Left lung (tissue), 4 donors: ENCODE measurements at regions not wholly inside any gene's neighbourhood (a gene's known extent, or its start where the extent isn't known, plus 50 kb on each side); places are given as distances from the start of the nearest gene placed in this dataset.
A peak's percentile ranks its signal among the peaks of the same experiment; 100 is the strongest.

ENCODE experiments used
- ATAC-seq: fragments of 200-7000 bp; cut with Tn5 transposase; one replicate; pipeline ENCODE4 v1.9.1; 2020; ENCODE audit warnings: moderate library complexity
- DNase-seq, 4 donors: peaks; one replicate each; pipeline ENCODE4 v3.0.0-alpha.2; 2013 to 2020
- H3K27ac ChIP-seq, 2 donors: fragments of 200-600 bp; sonication (generic) in 1 of 2; one replicate each; pipeline versions ENCODE4 v1.5.0 to v1.8.0; 2020 to 2021
- H3K27me3 ChIP-seq, 2 donors: fragments of 200-600 bp; sonication (generic) in 1 of 2; one replicate each; pipeline versions ENCODE4 v1.5.0 to v1.8.0; 2020 to 2021
- H3K36me3 ChIP-seq, 2 donors: fragments of 200-600 bp; sonication (generic) in 1 of 2; one replicate each; pipeline versions ENCODE4 v1.5.0 to v1.8.0; 2020 to 2021
- H3K4me1 ChIP-seq, 2 donors: fragments of 200-600 bp; one replicate each; pipeline ENCODE4 v1.8.0; 2021
- H3K4me3 ChIP-seq, 2 donors: fragments of 200-600 bp; sonication (generic) in 1 of 2; one replicate each; pipeline versions ENCODE4 v1.5.0 to v1.8.0; 2020 to 2021; ENCODE audit warnings: mild to moderate bottlenecking in 1 of 2
- H3K9me3 ChIP-seq, 2 donors: fragments of 200-600 bp; sonication (generic) in 1 of 2; one replicate each; pipeline versions ENCODE4 v1.5.0 to v1.8.0; 2020 to 2021
- CTCF ChIP-seq, 2 donors: fragments of 200-600 bp; sonication (generic) in 1 of 2; IDR thresholded peaks; one replicate each; pipeline versions ENCODE4 v1.5.0 to v1.8.0; 2021; ENCODE audit warnings: antibody characterized with exemption in 2 of 2
- intact Hi-C, 2 donors: fragments of 100-400 bp; cut with DNase I; formaldehyde crosslinking; loops; one replicate each; pipeline versions ENCODE4 v1.11.2 to v1.14.2; 2022
- donor health status: DM: no; HTN: yes; CAD: no.
- donor health status: DM: no; HTN: no; CAD: no.

DNA sequence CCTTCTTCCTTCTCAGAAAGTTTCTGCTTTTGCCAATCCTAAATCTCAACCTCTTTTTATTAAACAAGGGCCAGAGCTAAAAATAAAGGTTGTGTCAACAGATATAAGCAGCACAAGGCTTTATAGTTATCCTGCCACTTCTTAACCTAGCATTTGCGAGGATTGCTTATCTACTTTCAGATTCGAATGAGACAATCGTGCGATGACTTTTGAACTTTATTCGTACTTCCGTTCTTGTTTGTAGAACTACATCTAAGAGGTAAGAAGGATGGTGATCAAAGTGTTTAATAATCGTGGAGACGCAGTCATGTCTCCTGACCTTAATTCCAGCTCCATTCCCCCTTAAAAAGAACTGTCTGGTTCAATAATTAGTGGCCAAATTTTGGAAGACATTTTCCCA, 578.6 kb downstream of the PIK3C3 start:
- DNase-seq (no peak), ATAC-seq (no peak)
- intact Hi-C loops = no loop called here
- no peaks in the 10 kb centered on the region for H3K27me3 ChIP-seq
- no peaks in the 10 kb centered on the region for H3K36me3 ChIP-seq
- no peaks in the 10 kb centered on the region for H3K4me1 ChIP-seq
- TF ChIP-seq CTCF (IDR thresholded peaks at IDR 0.05) = no peak
- no peaks in the 10 kb centered on the region for H3K9me3 ChIP-seq
- no peak overlapping the region for H3K27ac ChIP-seq
- H3K4me3 ChIP-seq = no peak overlapping the region

- no peak for TF ChIP-seq CTCF (IDR thresholded peaks at IDR 0.05)
- H3K4me3 ChIP-seq = no peak overlapping the region
- no peak overlapping the region for H3K27ac ChIP-seq
- H3K9me3 ChIP-seq = no peaks in the 10 kb centered on the region
- ATAC-seq (no peak), DNase-seq (no peak)
- H3K36me3 ChIP-seq = no peaks in the 10 kb centered on the region
- intact Hi-C loops = no loop called here
- no peaks in the 10 kb centered on the region for H3K27me3 ChIP-seq
- no peaks in the 10 kb centered on the region for H3K4me1 ChIP-seq
These were observed 579.3 kb downstream of the PIK3C3 start for GRCh38 chr18:42534313-42534712.

- H3K36me3 ChIP-seq = no peaks in the 10 kb centered on the region
- no peak for TF ChIP-seq CTCF (IDR thresholded peaks at IDR 0.05)
- ATAC-seq (peak; percentile 94), DNase-seq (no peak)
- no peaks in the 10 kb centered on the region for H3K9me3 ChIP-seq
- no peak overlapping the region for H3K4me3 ChIP-seq
- H3K27me3 ChIP-seq = no peaks in the 10 kb centered on the region
- H3K27ac ChIP-seq = no peak overlapping the region
- no peaks in the 10 kb centered on the region for H3K4me1 ChIP-seq
- intact Hi-C loops = no loop called here
These were observed 579.0 kb downstream of the RIT2 start for GRCh38 chr18:42536442-42536841.

DNA sequence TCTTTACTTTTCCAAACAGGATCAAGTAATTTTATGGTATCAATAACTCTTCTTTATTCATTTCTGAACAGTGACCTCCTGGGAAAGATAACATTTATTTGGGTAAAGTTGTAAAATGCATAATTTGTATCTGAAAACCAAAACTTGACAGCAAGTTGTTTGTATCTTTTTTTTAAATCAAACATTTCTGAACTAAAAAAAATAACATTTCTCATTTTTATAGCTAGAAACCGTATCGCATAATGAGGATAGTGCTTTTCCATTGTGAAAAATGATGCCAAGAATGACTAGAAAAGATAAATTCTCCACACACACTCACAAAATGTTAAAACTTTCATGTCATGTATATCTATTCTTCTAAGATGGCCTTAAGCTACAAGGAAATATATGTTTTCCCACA, 578.2 kb downstream of the RIT2 start:
- Histone ChIP-seq H3K27ac (no peak overlapping the region), H3K27me3 (no peaks in the 10 kb centered on the region), H3K4me1 (no peaks in the 10 kb centered on the region), H3K4me3 (no peak overlapping the region), H3K36me3 (no peaks in the 10 kb centered on the region), H3K9me3 (no peaks in the 10 kb centered on the region)
- intact Hi-C loops = no loop called here
- TF ChIP-seq CTCF (IDR thresholded peaks at IDR 0.05) = no peak
- no peak for ATAC-seq
- no peak for DNase-seq

DNA sequence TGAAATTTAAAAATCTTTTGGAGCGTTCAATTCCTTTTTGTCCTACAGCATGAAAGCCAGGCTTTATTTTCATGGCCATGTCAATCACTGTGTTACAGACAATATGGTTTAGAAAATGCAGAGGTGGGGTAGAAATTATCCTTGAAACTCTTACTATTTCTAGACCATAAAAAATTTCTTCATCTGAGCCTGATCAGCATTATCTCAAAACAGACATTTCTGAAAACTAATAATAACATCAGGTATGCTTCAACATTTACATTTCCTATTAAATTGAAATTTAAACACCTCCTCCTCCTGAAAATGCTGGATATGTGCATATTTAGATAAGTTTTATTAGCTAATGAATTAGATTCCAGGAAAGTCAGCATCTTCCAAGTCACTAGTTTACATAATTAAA, 570.6 kb downstream of the RIT2 start:
- no peak for ATAC-seq
- TF ChIP-seq CTCF (IDR thresholded peaks at IDR 0.05) = no peak
- no peak overlapping the region for H3K4me3 ChIP-seq
- intact Hi-C loops = no loop called here
- H3K36me3 ChIP-seq = no peaks in the 10 kb centered on the region
- H3K27me3 ChIP-seq = no peaks in the 10 kb centered on the region
- H3K4me1 ChIP-seq = no peaks in the 10 kb centered on the region
- no peaks in the 10 kb centered on the region for H3K9me3 ChIP-seq
- no peak for DNase-seq
- H3K27ac ChIP-seq = no peak overlapping the region
